ENCODE measurements at regions not wholly inside any gene's neighbourhood (a gene's known extent, or its start where the extent isn't known, plus 50 kb on each side); places are given as distances from the start of the nearest gene placed in this dataset.
"Not testable (repeated sequence)": the region's sequence is repeated elsewhere in the genome, so short reads cannot be mapped to it uniquely, and the experiment has no call there.

DNA sequence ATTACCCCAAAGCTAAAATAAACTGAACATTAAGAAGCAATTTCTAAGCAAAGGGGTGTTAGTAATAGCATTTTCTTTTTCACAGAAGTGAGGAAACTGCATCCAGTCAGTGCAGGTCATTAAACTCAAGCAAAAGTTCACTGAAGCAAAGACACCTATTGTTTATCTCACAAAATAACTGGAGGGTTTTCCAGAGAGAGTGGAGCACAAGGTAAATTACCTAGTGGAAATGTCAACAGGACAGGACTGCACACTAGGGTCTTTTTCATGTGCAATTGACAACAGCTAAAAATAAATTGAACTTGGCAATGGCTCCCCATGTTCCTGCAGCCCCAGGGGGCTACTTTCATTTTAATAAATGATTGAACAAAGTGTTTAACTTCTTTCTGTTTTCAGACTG lies 742.0 kb downstream of the GALC start:
- no peaks in the 10 kb centered on the region for H3K79me2 ChIP-seq (ENCODE audit: insufficient read depth, low read depth)

DNA sequence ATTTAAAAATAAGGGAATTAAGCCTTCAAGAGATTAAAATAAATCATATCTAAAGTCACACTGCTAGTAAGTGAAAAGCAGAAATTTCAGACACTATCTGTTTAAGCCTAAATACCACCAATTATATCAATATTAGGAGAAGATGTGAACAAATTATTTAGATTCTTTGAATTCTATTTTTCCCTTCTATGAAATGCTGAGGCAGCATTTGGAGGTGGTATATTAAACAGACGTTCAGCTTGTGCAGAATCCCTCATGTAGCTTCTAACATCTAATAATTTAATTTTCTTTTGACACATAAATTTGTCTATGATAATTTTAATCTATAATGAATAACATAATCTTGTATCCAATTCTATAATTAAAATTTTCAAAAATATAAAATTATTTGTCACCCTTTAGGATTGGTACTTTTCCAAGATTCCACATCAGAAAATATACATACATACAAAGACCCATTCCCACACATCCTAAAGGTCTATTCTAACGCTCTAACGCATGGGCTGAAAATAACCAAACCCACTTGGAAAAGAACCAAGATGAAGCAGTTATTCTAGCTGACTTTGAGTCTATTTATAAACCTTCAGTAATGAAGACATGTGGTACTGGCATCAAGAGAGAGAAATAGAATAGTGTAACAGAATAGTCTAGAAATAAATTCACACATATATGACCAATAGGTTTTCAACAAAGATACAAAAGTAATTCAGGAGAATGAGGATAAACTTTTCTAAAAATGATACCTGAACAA lies 751.8 kb downstream of the GALC start:
- TF ChIP-seq, protein P1, sequence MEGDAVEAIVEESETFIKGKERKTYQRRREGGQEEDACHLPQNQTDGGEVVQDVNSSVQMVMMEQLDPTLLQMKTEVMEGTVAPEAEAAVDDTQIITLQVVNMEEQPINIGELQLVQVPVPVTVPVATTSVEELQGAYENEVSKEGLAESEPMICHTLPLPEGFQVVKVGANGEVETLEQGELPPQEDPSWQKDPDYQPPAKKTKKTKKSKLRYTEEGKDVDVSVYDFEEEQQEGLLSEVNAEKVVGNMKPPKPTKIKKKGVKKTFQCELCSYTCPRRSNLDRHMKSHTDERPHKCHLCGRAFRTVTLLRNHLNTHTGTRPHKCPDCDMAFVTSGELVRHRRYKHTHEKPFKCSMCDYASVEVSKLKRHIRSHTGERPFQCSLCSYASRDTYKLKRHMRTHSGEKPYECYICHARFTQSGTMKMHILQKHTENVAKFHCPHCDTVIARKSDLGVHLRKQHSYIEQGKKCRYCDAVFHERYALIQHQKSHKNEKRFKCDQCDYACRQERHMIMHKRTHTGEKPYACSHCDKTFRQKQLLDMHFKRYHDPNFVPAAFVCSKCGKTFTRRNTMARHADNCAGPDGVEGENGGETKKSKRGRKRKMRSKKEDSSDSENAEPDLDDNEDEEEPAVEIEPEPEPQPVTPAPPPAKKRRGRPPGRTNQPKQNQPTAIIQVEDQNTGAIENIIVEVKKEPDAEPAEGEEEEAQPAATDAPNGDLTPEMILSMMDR (conservative IDR thresholded peaks at IDR 0.05; ENCODE audit: low read depth, low read length): no peak
- Histone ChIP-seq H3K79me2 (ENCODE audit: insufficient read depth, low read depth) (no peaks in the 10 kb centered on the region), H3K4me2 (no peak overlapping the region)

More for the DNA sequence above, 742.0 kb downstream of the GALC start:
- H3K27me3 ChIP-seq (ENCODE audit: insufficient read depth, low read depth): no peaks in the 10 kb centered on the region
- H3K4me3 ChIP-seq (IDR thresholded peaks at IDR 0.05; ENCODE audit: insufficient read depth, low read depth, low read length): no peak overlapping the region
- no peak overlapping the region for H3K9ac ChIP-seq
- H4K20me1 ChIP-seq (ENCODE audit: insufficient read depth): no peaks in the 10 kb centered on the region
- TF ChIP-seq, protein P1 (conservative IDR thresholded peaks at IDR 0.05; ENCODE audit: low read depth, low read length): no peak
- no peaks in the 10 kb centered on the region for H3K36me3 ChIP-seq (ENCODE audit: insufficient read depth)
- H3K27ac ChIP-seq: no peak overlapping the region
- H3K4me1 ChIP-seq (ENCODE audit: low read depth, poor library complexity, severe bottlenecking): no peaks in the 10 kb centered on the region
- no peak overlapping the region for H3K4me2 ChIP-seq
- H2AFZ ChIP-seq (ENCODE audit: low read depth): no peak overlapping the region

DNA sequence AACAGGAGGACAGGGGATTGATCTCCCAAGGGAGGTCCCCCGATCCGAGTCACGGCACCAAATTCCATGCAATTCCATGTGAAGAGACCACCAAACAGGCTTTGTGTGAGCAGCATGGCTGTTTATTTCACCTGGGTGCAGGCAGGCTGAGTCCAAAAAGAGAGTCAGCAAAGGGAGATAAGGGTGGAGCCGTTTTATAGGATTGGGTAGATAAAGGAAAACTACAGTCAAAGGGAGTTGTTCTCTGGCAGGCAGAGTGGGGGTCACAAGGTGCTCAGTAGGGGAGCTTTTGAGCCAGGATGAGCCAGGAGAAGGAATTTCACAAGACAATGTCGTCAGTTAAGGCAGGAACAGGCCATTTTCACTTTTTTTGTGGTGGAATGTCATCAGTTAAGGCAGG lies 752.7 kb downstream of the GALC start:
- H3K4me1 ChIP-seq (ENCODE audit: low read depth, poor library complexity, severe bottlenecking); H3K9ac ChIP-seq; H2AFZ ChIP-seq (ENCODE audit: low read depth); H3K27me3 ChIP-seq (ENCODE audit: insufficient read depth, low read depth); H3K4me2 ChIP-seq; H3K4me3 ChIP-seq (IDR thresholded peaks at IDR 0.05; ENCODE audit: insufficient read depth, low read depth, low read length); H3K79me2 ChIP-seq (ENCODE audit: insufficient read depth, low read depth); H3K36me3 ChIP-seq (ENCODE audit: insufficient read depth); H3K27ac ChIP-seq; H4K20me1 ChIP-seq (ENCODE audit: insufficient read depth): not testable (repeated sequence)

More for the DNA sequence above, 751.8 kb downstream of the GALC start:
- H4K20me1 ChIP-seq (ENCODE audit: insufficient read depth): no peaks in the 10 kb centered on the region
- no peak overlapping the region for H2AFZ ChIP-seq (ENCODE audit: low read depth)
- no peak overlapping the region for H3K4me3 ChIP-seq (IDR thresholded peaks at IDR 0.05; ENCODE audit: insufficient read depth, low read depth, low read length)
- H3K36me3 ChIP-seq (ENCODE audit: insufficient read depth): no peaks in the 10 kb centered on the region
- no peak overlapping the region for H3K9ac ChIP-seq
- H3K27me3 ChIP-seq (ENCODE audit: insufficient read depth, low read depth): no peaks in the 10 kb centered on the region
- no peak overlapping the region for H3K27ac ChIP-seq
- H3K4me1 ChIP-seq (ENCODE audit: low read depth, poor library complexity, severe bottlenecking): no peaks in the 10 kb centered on the region

DNA sequence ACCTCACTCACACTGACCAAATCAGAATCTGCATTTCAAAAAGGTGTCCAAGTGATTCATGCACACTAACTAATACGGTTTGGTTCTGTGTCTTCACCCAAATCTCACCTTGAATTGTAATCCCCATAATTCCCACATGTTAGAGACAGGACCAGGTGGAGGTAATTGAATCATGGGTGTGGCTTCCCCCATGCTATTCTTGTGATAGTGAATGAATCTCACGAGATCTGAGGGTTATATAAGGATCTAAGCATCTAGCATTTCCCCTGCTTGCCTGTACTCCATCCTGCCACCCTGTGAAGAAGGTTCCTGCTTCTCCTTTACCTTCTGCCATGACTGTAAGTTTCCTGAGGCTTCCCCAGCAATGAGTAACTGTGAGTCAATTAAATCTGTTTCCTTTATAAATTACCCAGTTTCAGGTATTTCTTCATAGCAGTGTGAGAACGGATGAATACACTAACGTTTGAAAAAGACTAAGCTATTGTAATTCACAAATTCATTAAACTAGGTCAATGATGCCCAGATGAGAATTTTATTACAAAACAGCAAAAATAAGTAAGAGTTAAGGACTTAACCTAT lies 759.1 kb downstream of the GALC start:
- H3K4me2 ChIP-seq: no peak overlapping the region

More for the DNA sequence above, 759.1 kb downstream of the GALC start:
- TF ChIP-seq, protein P1 (conservative IDR thresholded peaks at IDR 0.05; ENCODE audit: low read depth, low read length): no peak
- no peaks in the 10 kb centered on the region for H3K36me3 ChIP-seq (ENCODE audit: insufficient read depth)
- no peak overlapping the region for H2AFZ ChIP-seq (ENCODE audit: low read depth)
- H3K79me2 ChIP-seq (ENCODE audit: insufficient read depth, low read depth): no peaks in the 10 kb centered on the region
- H3K4me1 ChIP-seq (ENCODE audit: low read depth, poor library complexity, severe bottlenecking): no peaks in the 10 kb centered on the region
- no peak overlapping the region for H3K9ac ChIP-seq
- no peaks in the 10 kb centered on the region for H3K27me3 ChIP-seq (ENCODE audit: insufficient read depth, low read depth)
- H3K27ac ChIP-seq: no peak overlapping the region
- H4K20me1 ChIP-seq (ENCODE audit: insufficient read depth): no peaks in the 10 kb centered on the region
- no peak overlapping the region for H3K4me3 ChIP-seq (IDR thresholded peaks at IDR 0.05; ENCODE audit: insufficient read depth, low read depth, low read length)

All from KMS-11 (cell line).